NCI-H1092 (cell line): ENCODE measurements at regions not wholly inside any gene's neighbourhood (a gene's known extent, or its start where the extent isn't known, plus 50 kb on each side); places are given as distances from the start of the nearest gene placed in this dataset.

Experiments used
- DNase-seq: peaks from one replicate; lab custom pipeline; 2025; lab: John Stamatoyannopoulos, UW

DNA sequence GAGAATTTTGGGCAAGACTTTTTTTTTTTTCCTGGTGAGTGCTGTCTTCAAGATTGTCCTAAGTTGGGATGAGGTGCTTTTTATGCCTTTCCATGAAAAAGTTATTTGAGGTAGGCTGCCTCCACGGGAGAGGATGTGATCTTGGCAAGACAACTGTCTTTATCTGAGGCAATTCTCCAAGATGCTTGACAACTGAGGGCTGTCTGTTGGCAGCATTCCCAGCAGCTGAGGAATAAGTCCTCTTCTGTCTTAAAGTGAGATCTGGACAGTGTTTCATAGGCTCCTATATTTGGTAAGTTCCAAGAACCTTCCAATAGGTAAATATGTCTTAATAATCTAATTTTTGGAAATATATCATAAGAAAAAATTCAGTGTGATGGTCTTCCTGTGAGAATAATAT, 662.0 kb downstream of the CDH11 start:
- no peak for DNase-seq

DNA sequence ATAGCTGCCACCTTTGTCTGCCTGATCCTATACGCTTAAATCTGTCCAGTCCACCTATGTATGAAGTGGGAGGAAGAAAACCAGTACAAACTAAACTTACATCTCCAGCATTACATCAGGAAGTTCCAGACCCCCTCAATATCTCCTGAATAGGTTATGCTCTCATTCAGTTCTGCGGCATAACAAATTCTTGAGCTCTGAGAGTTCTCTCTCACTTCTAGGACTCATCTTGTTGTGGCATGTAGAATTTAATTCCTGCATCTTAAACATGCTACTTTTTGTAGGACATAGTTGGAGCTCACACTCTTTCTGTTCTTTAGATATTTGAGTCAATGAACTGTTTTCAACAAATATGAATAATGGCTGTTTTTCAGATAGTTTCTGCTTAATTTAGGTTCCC, 662.5 kb downstream of the CDH11 start:
- DNase-seq, result no peak

DNA sequence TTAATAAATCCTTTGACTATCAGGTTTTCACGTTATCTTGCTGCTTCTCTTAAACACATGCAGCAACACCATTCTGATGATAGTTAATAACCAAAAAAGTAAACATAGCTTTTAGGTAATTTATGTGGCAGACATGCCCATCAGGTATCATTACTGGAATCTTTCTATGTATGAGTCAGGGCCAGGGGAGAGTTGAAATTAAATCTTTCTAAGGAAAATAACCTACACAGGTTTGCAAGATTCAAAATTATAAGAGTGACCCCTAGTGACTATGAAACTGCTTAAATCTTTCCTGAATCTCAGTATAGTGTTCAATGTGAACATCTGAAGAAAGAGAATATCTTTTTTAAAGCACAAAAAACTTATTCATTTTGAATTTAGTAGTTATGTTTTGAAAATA, 666.6 kb downstream of the CDH11 start:
- no peak for DNase-seq

DNA sequence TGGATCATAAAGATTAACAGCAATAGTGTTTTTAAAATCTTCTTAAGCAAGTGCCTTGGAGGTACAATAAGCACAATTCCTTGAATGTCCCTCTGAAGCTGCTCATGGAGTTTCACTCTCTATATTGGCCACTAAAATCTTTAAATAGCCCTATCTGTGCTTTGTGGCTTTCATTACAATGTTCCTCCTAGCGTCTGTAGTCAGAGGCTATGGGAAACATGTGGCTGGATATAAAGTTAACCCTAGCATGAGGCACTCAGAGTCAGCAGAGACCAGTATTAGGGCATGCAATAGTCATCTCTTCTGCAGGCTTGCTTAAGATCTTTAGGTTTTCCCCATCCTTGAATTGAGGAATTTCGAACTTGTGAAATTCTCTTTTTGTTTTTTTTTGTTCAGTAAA, 668.2 kb downstream of the CDH11 start:
- DNase-seq, result no peak

DNA sequence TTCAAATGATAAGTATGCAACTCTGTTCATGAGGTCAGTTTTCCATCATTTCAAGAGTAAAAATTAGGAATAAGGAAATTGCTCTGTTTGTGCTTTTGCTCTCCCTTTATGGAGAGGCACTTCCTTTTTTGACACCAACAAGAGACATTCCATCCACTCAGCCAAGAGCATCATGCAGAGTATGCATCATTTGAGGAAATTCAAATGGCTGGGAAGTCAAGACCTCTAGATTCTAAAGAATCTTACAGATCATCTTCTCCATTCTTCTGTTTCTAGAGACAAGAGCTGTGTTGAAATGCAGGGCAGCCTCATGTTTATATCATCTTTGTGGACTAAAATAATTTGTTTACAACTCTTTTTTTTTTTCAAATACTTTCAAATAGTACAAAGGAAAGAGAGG, 669.4 kb downstream of the CDH11 start:
- no peak for DNase-seq

- DNase-seq, result no peak
Measured at GRCh38 chr16:64450177-64450576, 671.7 kb downstream of the CDH11 start.

GRCh38 chr16:64449506-64449905, 672.4 kb downstream of the CDH11 start:
- no peak for DNase-seq

- no peak for DNase-seq
Measured at GRCh38 chr16:64445649-64446048, 676.2 kb downstream of the CDH11 start.

- DNase-seq, result no peak
Measured at GRCh38 chr16:64445245-64445644, 676.6 kb downstream of the CDH11 start.

DNA sequence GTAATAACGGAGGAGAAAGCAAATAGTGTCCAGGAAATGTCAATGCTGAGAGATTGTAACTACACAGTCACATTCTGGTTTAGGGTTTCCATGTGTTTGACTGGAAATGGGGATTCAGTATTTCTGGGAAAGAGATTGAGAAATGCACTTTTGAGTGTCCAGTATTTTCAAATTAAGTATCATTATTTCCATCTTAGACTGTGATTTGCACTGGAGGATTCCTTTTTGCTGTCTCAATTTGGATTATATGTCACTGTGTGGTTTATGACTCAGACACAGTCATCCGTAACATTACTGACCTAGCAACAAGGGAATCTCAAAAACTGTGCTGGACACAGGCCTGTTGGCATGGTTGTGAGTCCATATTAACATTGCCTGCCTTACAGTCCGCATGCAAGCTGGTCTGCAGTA, 681.4 kb downstream of the CDH11 start:
- no peak for DNase-seq

DNA sequence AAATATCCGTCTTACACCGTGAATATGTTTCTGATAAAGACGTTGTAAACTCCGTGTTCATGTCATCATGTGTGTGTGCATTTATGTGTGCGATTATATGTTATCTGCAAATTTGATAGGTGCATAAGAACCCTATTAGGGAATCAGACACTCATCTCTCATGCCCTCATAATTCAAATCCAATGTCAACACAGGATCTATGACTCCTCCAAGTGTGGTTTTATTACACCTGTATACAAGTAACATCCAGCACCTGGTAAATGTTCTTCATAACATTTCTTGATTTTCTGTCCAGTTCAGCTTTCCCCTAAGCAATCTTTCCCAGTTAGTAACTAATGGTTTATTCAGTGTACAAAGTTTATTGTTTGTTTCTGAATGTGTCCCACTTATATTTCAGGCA, 681.9 kb downstream of the CDH11 start:
- no peak for DNase-seq

DNA sequence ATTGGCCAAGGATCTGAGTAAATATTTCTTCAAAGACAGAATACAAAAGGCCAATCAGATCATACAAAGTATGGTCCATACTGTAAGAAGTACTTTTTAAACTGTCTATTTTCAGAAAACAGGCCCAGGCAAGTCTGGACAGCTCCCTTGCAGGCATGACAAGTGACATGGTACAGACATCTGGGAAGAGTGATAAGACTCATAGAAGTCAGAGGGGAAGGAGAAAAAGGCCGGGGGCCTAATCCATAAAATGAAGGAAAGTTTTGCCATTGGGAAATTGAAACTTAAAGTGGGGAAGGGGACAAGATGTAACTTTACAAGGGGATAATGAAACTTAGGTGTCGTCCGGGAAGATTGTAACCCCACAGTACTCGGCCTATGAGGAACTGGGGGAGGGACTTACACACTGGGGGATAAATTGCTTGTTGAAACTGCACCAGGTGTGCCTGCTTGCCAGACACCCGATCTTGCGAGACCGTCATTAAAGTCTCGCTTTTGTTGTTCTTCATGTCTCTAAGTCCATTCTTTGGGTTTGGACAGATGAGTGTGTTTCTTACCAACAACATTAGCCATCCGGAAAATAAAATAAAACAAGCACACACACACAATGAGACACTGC, 684.0 kb downstream of the CDH11 start:
- no peak for DNase-seq

GRCh38 chr16:64434526-64435069, 687.3 kb downstream of the CDH11 start:
- DNase-seq, result no peak

- DNase-seq, result no peak
Measured at GRCh38 chr16:64428463-64429113, 693.3 kb downstream of the CDH11 start.

DNA sequence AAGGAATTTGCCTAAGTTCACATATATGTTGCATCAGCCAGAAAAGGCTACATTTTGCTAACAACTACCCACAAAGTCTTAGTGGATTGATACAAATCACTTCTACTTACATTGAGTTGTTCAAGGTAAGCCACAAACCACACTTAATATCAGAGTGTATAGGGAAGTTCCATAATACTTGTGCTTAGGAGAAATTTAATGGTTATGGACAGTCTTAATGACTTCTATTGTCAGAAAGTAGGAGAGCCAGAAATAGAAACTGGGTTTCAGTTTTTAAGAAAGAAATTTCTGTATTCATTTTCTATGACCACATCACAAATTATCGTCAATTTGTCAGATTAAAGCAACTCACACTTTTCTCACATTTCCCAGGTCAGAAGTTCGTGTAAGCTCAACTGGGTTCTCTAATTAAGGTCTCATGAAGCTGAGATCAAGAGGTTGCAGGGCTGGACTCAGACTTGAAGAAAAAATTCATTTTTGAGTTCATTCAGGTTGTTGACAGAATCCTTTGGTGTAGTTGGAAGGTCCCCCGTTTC, 695.7 kb downstream of the CDH11 start:
- no peak for DNase-seq

DNA sequence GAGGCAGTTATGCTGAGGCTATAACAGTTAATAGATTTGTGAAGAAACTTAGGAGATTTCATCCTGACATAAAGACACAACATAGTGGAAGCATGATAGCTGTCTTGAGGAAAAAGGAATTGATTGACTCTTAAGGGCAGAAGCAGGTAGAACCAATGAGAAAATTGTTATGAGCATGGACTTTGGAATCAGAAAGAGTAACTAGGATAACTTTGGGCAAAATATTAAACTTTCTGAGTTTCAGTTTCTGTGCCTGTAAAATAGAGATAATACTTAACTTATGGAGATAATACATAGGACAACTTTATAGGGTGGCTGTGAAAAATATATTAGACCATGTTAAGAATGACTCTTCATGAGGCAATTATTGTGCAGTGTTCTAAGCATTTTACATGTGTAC, 696.5 kb downstream of the CDH11 start:
- DNase-seq, result no peak

GRCh38 chr16:64422259-64422658, 699.6 kb downstream of the CDH11 start:
- no peak for DNase-seq

DNA sequence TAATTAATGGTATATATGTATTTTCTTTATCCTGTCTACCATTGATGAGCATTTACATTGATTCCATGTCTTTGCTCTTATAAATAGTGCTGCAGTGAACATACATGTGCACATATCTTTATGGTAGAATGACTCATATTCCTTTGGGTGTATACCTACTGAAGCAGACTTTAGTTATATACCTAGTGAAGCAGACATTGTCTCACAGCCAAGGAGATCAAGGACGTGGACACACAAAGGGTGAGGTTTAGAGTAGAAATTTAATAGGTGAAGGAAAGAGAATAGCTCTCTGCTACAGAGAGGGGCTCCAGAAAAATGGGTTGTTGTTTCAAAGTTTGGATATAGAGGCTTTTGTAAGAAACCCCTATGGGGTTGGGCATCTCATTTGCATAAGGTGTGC, 700.3 kb downstream of the CDH11 start:
- DNase-seq, result no peak

DNA sequence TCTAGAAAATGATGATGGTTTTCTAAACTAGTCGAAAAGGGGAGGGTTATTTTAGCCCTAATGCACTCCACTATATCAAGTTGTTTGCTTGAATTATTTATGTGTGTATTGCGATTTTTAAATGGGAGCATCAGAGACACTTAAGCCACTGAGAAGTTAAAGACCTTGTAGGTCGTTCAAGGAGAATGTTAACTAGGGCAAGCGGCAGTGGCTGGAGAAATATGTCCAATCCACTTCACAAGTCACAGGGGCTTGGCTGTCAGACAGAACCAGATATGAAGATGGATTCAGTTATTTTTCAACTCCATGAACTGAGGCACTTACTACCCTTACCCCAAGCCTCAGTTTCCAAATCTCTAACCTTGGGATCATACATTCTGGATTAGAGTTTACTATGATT, 702.0 kb downstream of the CDH11 start:
- no peak for DNase-seq

DNA sequence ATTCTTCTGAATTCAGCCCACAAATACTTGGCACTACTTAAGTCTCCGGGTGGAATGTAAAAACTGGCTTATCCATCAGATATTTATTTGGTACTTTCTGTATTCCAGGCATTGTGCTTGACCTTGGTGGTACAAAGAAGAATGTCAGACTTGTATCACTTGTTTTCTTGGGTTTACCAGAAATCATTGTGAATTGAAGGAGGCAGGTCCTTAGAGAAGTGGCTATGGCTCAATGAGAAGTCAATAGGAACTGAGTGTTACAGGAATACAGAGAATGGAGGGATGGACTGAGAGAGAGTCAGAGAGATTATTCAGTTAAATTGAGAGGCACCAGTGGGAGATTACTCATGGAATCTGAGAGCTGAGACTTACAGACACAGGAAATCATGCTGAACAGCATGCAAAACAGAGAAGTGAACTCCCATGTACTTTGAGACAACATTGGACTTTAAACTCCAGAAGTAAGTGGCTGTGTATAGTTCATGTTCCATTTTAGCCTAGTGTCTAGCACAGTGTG, 704.1 kb downstream of the CDH11 start:
- no peak for DNase-seq

GRCh38 chr16:64416216-64417005, 705.5 kb downstream of the CDH11 start:
- no peak for DNase-seq

GRCh38 chr16:64412578-64413280, 709.1 kb downstream of the CDH11 start:
- DNase-seq, result no peak
